ENCODE measurements at regions not wholly inside any gene's neighbourhood (a gene's known extent, or its start where the extent isn't known, plus 50 kb on each side); places are given as distances from the start of the nearest gene placed in this dataset.
"Not testable (repeated sequence)": the region's sequence is repeated elsewhere in the genome, so short reads cannot be mapped to it uniquely, and the experiment has no call there.

- DNase-seq (ENCODE audit: low read depth in 2 of 2) = no peak
Measured at GRCh38 chr16:87096746-87097333, 220.4 kb downstream of the C16orf95 start.

- DNase-seq (ENCODE audit: low read depth in 2 of 2) = no peak
Measured at GRCh38 chr16:87098361-87098760, 218.8 kb downstream of the C16orf95 start.

GRCh38 chr16:87098976-87099720 lies 218.0 kb downstream of the C16orf95 start:
- DNase-seq (ENCODE audit: low read depth in 2 of 2) = no peak

- DNase-seq (ENCODE audit: low read depth in 2 of 2) = no peak
Measured at GRCh38 chr16:87100306-87101058, 216.7 kb downstream of the C16orf95 start.

GRCh38 chr16:87101903-87102302 lies 215.3 kb downstream of the C16orf95 start:
- DNase-seq (ENCODE audit: low read depth in 2 of 2) = no peak

GRCh38 chr16:87107201-87107600 lies 210.0 kb downstream of the C16orf95 start:
- no peak for DNase-seq (ENCODE audit: low read depth in 2 of 2)

GRCh38 chr16:87108278-87108677 lies 208.9 kb downstream of the C16orf95 start:
- DNase-seq (ENCODE audit: low read depth in 2 of 2) = no peak

GRCh38 chr16:87108941-87109340 lies 208.3 kb downstream of the C16orf95 start:
- DNase-seq (ENCODE audit: low read depth in 2 of 2) = no peak

GRCh38 chr16:87114832-87115231 lies 202.4 kb downstream of the C16orf95 start:
- DNase-seq (ENCODE audit: low read depth in 2 of 2) = no peak

GRCh38 chr16:87115646-87116045 lies 201.5 kb downstream of the C16orf95 start:
- no peak for DNase-seq (ENCODE audit: low read depth in 2 of 2)

GRCh38 chr16:87117936-87118335 lies 199.3 kb downstream of the C16orf95 start:
- no peak for DNase-seq (ENCODE audit: low read depth in 2 of 2)

GRCh38 chr16:87119168-87119567 lies 198.0 kb downstream of the C16orf95 start:
- DNase-seq (ENCODE audit: low read depth in 2 of 2) = no peak

GRCh38 chr16:87119748-87120147 lies 197.4 kb downstream of the C16orf95 start:
- no peak for DNase-seq (ENCODE audit: low read depth in 2 of 2)

- DNase-seq (ENCODE audit: low read depth in 2 of 2) = no peak
Measured at GRCh38 chr16:87121816-87122215, 195.4 kb downstream of the C16orf95 start.

GRCh38 chr16:87123356-87124001 lies 193.7 kb downstream of the C16orf95 start:
- DNase-seq (ENCODE audit: low read depth in 2 of 2) = no peak

- not testable (repeated sequence) for DNase-seq (ENCODE audit: low read depth in 2 of 2)
Measured at GRCh38 chr16:87124405-87124804, 192.8 kb downstream of the C16orf95 start.

GRCh38 chr16:87125206-87126155 lies 191.7 kb downstream of the C16orf95 start:
- DNase-seq (ENCODE audit: low read depth in 2 of 2) = no peak

- no peak for DNase-seq (ENCODE audit: low read depth in 2 of 2)
Measured at GRCh38 chr16:87126403-87127025, 190.7 kb downstream of the C16orf95 start.

- DNase-seq (ENCODE audit: low read depth in 2 of 2) = no peak
Measured at GRCh38 chr16:87127061-87127765, 190.0 kb downstream of the C16orf95 start.

- DNase-seq (ENCODE audit: low read depth in 2 of 2) = no peak
Measured at GRCh38 chr16:87127766-87128147, 189.4 kb downstream of the C16orf95 start.
